ENCODE measurements at regions not wholly inside any gene's neighbourhood (a gene's known extent, or its start where the extent isn't known, plus 50 kb on each side); places are given as distances from the start of the nearest gene placed in this dataset.

- no peak for TF ChIP-seq REST (IDR thresholded peaks at IDR 0.05; ENCODE audit: insufficient read depth in 1 of 2, low read depth in 2 of 2, low read length in 2 of 2)
- no peak for TF ChIP-seq POLR2AphosphoS5 (IDR thresholded peaks at IDR 0.05; ENCODE audit: low read depth, low read length)
- no peak for TF ChIP-seq TAF1 (IDR thresholded peaks at IDR 0.05; ENCODE audit: borderline replicate concordance, insufficient read depth, low read length)
- TF ChIP-seq SIN3A (IDR thresholded peaks at IDR 0.05; ENCODE audit: borderline replicate concordance, insufficient read depth, low read length) = no peak
- TF ChIP-seq FOXP2 (optimal IDR thresholded peaks at IDR 0.05; ENCODE audit: borderline replicate concordance, extremely low read depth, extremely low read length, insufficient read depth) = no peak
Observed at GRCh38 chr15:80321853-80322252, 69.8 kb upstream of the CTXND1 start.

GRCh38 chr15:80323285-80323684, 71.3 kb upstream of the CTXND1 start:
- no peak for TF ChIP-seq SIN3A (IDR thresholded peaks at IDR 0.05; ENCODE audit: borderline replicate concordance, insufficient read depth, low read length)
- no peak for TF ChIP-seq POLR2AphosphoS5 (IDR thresholded peaks at IDR 0.05; ENCODE audit: low read depth, low read length)
- TF ChIP-seq REST (IDR thresholded peaks at IDR 0.05; ENCODE audit: insufficient read depth in 1 of 2, low read depth in 2 of 2, low read length in 2 of 2) = no peak
- no peak for TF ChIP-seq FOXP2 (optimal IDR thresholded peaks at IDR 0.05; ENCODE audit: borderline replicate concordance, extremely low read depth, extremely low read length, insufficient read depth)
- TF ChIP-seq TAF1 (IDR thresholded peaks at IDR 0.05; ENCODE audit: borderline replicate concordance, insufficient read depth, low read length) = no peak

GRCh38 chr15:80324545-80325080, 72.6 kb upstream of the CTXND1 start:
- TF ChIP-seq FOXP2 (optimal IDR thresholded peaks at IDR 0.05; ENCODE audit: borderline replicate concordance, extremely low read depth, extremely low read length, insufficient read depth) (no peak), SIN3A (IDR thresholded peaks at IDR 0.05; ENCODE audit: borderline replicate concordance, insufficient read depth, low read length) (no peak), POLR2AphosphoS5 (IDR thresholded peaks at IDR 0.05; ENCODE audit: low read depth, low read length) (no peak), REST (IDR thresholded peaks at IDR 0.05; ENCODE audit: insufficient read depth in 1 of 2, low read depth in 2 of 2, low read length in 2 of 2) (no peak), TAF1 (IDR thresholded peaks at IDR 0.05; ENCODE audit: borderline replicate concordance, insufficient read depth, low read length) (no peak)

GRCh38 chr15:80325206-80325605, 73.2 kb upstream of the CTXND1 start:
- TF ChIP-seq POLR2AphosphoS5 (IDR thresholded peaks at IDR 0.05; ENCODE audit: low read depth, low read length) (no peak), SIN3A (IDR thresholded peaks at IDR 0.05; ENCODE audit: borderline replicate concordance, insufficient read depth, low read length) (no peak), FOXP2 (optimal IDR thresholded peaks at IDR 0.05; ENCODE audit: borderline replicate concordance, extremely low read depth, extremely low read length, insufficient read depth) (no peak), TAF1 (IDR thresholded peaks at IDR 0.05; ENCODE audit: borderline replicate concordance, insufficient read depth, low read length) (no peak), REST (IDR thresholded peaks at IDR 0.05; ENCODE audit: insufficient read depth in 1 of 2, low read depth in 2 of 2, low read length in 2 of 2) (no peak)

GRCh38 chr15:80326270-80326669, 74.3 kb upstream of the CTXND1 start:
- no peak for TF ChIP-seq POLR2AphosphoS5 (IDR thresholded peaks at IDR 0.05; ENCODE audit: low read depth, low read length)
